GM23338 (cell line): ENCODE measurements at regions not wholly inside any gene's neighbourhood (a gene's known extent, or its start where the extent isn't known, plus 50 kb on each side); places are given as distances from the start of the nearest gene placed in this dataset.

Experiments
- ATAC-seq: fragments of 200-7000 bp; cut with Tn5 transposase; 3 replicates; pipeline ENCODE4 v1.9.1; 2020
- DNase-seq: peaks from one replicate; pipeline ENCODE4 v3.0.0-alpha.2; 2015; ENCODE audit warnings: low spot score
- H2AFZ ChIP-seq: fragments of 200-600 bp; sonication (generic); 2 replicates; pipeline ENCODE4 v1.8.0; 2016; ENCODE audit warnings: antibody characterized with exemption, mild to moderate bottlenecking, moderate library complexity
- H3F3A ChIP-seq: fragments of 200-600 bp; sonication (generic); replicated peaks from 2 replicates; pipeline ENCODE4 v1.8.0; 2017; ENCODE audit warnings: antibody characterized with exemption, mixed run types, low read depth
- H3K27ac ChIP-seq: fragments of 200-600 bp; sonication (generic); 2 replicates; pipeline ENCODE4 v1.6.1; 2016; ENCODE audit warnings: low read depth
- H3K27me3 ChIP-seq: fragments of 200-600 bp; sonication (generic); 2 replicates; pipeline ENCODE4 v1.8.0; 2016; ENCODE audit warnings: mild to moderate bottlenecking, mixed run types, moderate library complexity; ENCODE audit not compliant: insufficient read depth
- H3K36me3 ChIP-seq: fragments of 200-600 bp; sonication (generic); 2 replicates; pipeline ENCODE4 v1.8.0; 2016; ENCODE audit warnings: mild to moderate bottlenecking; ENCODE audit not compliant: insufficient read depth
- H3K4me1 ChIP-seq: fragments of 200-600 bp; sonication (generic); 2 replicates; pipeline ENCODE4 v1.8.0; 2016; ENCODE audit warnings: mild to moderate bottlenecking, moderate library complexity; ENCODE audit not compliant: insufficient read depth
- H3K4me2 ChIP-seq: fragments of 200-600 bp; sonication (generic); 2 replicates; pipeline ENCODE4 v1.7.1; 2017; ENCODE audit warnings: mixed run types
- H3K4me3 ChIP-seq: fragments of 200-600 bp; sonication (generic); 2 replicates; pipeline ENCODE4 v1.6.1; 2016; ENCODE audit warnings: mixed run types
- H3K79me2 ChIP-seq: fragments of 200-600 bp; sonication (generic); replicated peaks from 2 replicates; pipeline ENCODE4 v1.8.0; 2017; ENCODE audit warnings: mild to moderate bottlenecking; ENCODE audit not compliant: insufficient read depth
- H3K9me2 ChIP-seq: fragments of 200-600 bp; sonication (generic); 2 replicates; pipeline ENCODE4 v1.8.0; 2017; ENCODE audit not compliant: insufficient read depth
- H4K20me1 ChIP-seq: fragments of 200-600 bp; sonication (generic); replicated peaks from 2 replicates; pipeline ENCODE4 v1.8.0; 2017; ENCODE audit warnings: mild to moderate bottlenecking; ENCODE audit not compliant: insufficient read depth
- H3K27ac Mint-ChIP-seq: 2 replicates; pipeline ENCODE4 v1.8.0; 2020; ENCODE audit warnings: inconsistent platforms, mild to moderate bottlenecking, moderate library complexity, mixed read lengths
- H3K27me3 Mint-ChIP-seq: 3 replicates; pipeline ENCODE4 v1.8.0; 2022; ENCODE audit warnings: low read depth, mild to moderate bottlenecking, moderate library complexity, mixed read lengths, inconsistent platforms; ENCODE audit not compliant: insufficient read depth, poor library complexity
- H3K36me3 Mint-ChIP-seq: 3 replicates; pipeline ENCODE4 v1.8.0; 2021; ENCODE audit warnings: low read depth, mild to moderate bottlenecking, inconsistent platforms, moderate library complexity, mixed read lengths
- H3K4me1 Mint-ChIP-seq: 3 replicates; pipeline ENCODE4 v1.8.0; 2020; ENCODE audit warnings: mild to moderate bottlenecking, inconsistent platforms, mixed read lengths
- H3K4me3 Mint-ChIP-seq: 3 replicates; pipeline ENCODE4 v1.8.0; 2021; ENCODE audit warnings: moderate library complexity, mild to moderate bottlenecking, inconsistent platforms, mixed read lengths
- H3K9me3 Mint-ChIP-seq: 3 replicates; pipeline ENCODE4 v1.8.0; 2020; ENCODE audit warnings: moderate library complexity, mild to moderate bottlenecking, inconsistent platforms, mixed read lengths
- CREB1 ChIP-seq: fragments of 250-450 bp; sonication (Bioruptor Pico); IDR thresholded peaks from 2 replicates; pipeline ENCODE4 v1.5.0; 2020; ENCODE audit warnings: low read depth, mild to moderate bottlenecking, moderate library complexity
- EZH2 ChIP-seq: fragments of 200-600 bp; sonication (generic); IDR thresholded peaks from one replicate; pipeline ENCODE4 v1.8.0; 2017; ENCODE audit warnings: antibody characterized with exemption, mild to moderate bottlenecking, low read depth; ENCODE audit not compliant: unreplicated experiment
- EZH2phosphoT487 ChIP-seq: fragments of 200-600 bp; sonication (generic); IDR thresholded peaks from one replicate; pipeline ENCODE4 v1.8.1; 2018; ENCODE audit warnings: antibody characterized with exemption; ENCODE audit not compliant: unreplicated experiment
- JUNB ChIP-seq: IDR thresholded peaks from one replicate; pipeline ENCODE4 v1.6.1; 2016; ENCODE audit warnings: antibody characterized with exemption; ENCODE audit not compliant: unreplicated experiment
- NANOG ChIP-seq: IDR thresholded peaks from 2 replicates; pipeline ENCODE4 v1.6.1; 2016; ENCODE audit warnings: antibody characterized with exemption, borderline replicate concordance
- POLR2AphosphoS5 ChIP-seq: IDR thresholded peaks from 2 replicates; pipeline ENCODE4 v1.6.1; 2016; ENCODE audit warnings: antibody characterized with exemption, low read depth
- STAT1 ChIP-seq: IDR thresholded peaks from one replicate; pipeline ENCODE4 v1.6.1; 2016; ENCODE audit warnings: antibody characterized with exemption; ENCODE audit not compliant: unreplicated experiment
- ZNF114 ChIP-seq: fragments of 250-450 bp; sonication (Bioruptor Pico); IDR thresholded peaks from 2 replicates; pipeline ENCODE4 v1.5.0; 2020; ENCODE audit warnings: mild to moderate bottlenecking, moderate library complexity
- ZNF331 ChIP-seq: fragments of 250-450 bp; sonication (Bioruptor Pico); IDR thresholded peaks from 2 replicates; pipeline ENCODE4 v1.5.0; 2020; ENCODE audit warnings: low read depth, mild to moderate bottlenecking, moderate library complexity
- TF ChIP-seq, protein P1 (sequence below): IDR thresholded peaks from 2 replicates; pipeline ENCODE4 v1.6.1; 2016; ENCODE audit warnings: antibody characterized with exemption
- TF ChIP-seq, protein P2 (sequence below): fragments of 250-450 bp; sonication (Bioruptor Pico); IDR thresholded peaks from 2 replicates; pipeline ENCODE4 v1.5.0; 2020; ENCODE audit warnings: mild to moderate bottlenecking, moderate library complexity
- TF ChIP-seq, protein P3 (sequence below): IDR thresholded peaks from one replicate; pipeline ENCODE4 v1.6.1; 2018; ENCODE audit warnings: antibody characterized with exemption; ENCODE audit not compliant: unreplicated experiment
- TF ChIP-seq, protein P4 (sequence below), 2 experiments: fragments of 200-600 bp in 1 of 2; sonication (generic) in 1 of 2; conservative IDR thresholded peaks; 2 replicates each; pipeline versions ENCODE4 v1.5.1 to v1.6.1; 2016 to 2017; ENCODE audit warnings: antibody characterized with exemption in 2 of 2, low read depth in 2 of 2, mild to moderate bottlenecking in 2 of 2, moderate library complexity in 1 of 2

DNA sequence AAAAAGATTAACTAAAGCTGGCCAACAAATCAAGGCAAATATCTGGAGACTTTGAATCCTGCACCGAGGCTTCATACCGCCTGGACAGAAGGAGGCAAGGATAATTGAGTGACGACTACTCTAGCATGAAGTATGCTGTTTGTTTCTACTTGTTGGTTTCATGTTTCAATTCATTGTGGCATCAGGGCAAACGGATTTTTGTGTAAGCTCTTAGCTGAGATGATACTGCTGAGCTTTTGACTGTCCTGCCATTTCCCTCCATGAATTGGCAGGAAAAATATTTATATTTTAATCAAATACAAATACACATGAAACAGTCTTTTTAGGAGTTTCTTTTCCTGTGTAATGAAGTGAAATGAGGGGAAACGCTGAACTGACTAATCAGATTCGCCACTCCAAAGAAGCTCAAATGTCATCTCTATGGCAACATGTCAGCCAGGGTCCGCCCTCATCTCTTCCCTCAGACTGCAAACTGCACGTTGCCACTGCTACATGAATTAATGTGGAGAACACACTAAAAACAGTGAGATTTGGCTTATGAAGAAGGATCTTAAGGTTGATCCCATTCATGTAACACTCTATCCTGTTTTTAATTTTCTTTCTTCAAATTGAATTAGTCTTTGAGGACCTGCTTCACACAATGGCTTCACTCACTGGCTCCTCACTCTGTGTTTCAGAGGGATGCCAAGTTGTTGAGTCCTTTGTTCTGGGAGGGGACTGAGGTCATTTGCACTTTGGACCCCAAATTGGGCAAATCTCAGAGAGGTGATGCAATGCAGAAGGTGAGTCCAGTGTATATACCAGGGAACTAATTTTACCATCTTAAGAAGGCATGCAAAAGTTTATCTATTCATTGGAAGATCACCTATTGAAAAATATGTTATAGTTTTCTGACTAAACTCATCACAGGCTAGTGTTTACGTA lies 149.6 kb upstream of the MID1 start:
- Mint-ChIP-seq H3K4me1 (peaks cover 16% of the 10 kb centered on the region), H3K27ac (peak overlapping the region; percentile 65; the same call in 1 of the 2 replicates), H3K27me3 (peaks cover 2% of the 10 kb centered on the region), H3K4me3 (no peak overlapping the region), H3K36me3 (no peaks in the 10 kb centered on the region), H3K9me3 (no peaks in the 10 kb centered on the region)
- Histone ChIP-seq H3K27me3 (no peaks in the 10 kb centered on the region), H3K4me1 (peaks cover 11% of the 10 kb centered on the region; the same call in 1 of the 2 replicates), H3F3A (no peaks in the 10 kb centered on the region), H3K36me3 (no peaks in the 10 kb centered on the region), H3K4me3 (peak overlapping the region; percentile 9), H2AFZ (0 out of 2 replicates have a peak overlapping the region, but pooled peaks have one; percentile 50), H4K20me1 (no peaks in the 10 kb centered on the region), H3K9me2 (no peaks in the 10 kb centered on the region), H3K4me2 (peak overlapping the region; percentile 58), H3K79me2 (no peaks in the 10 kb centered on the region), H3K27ac (0 out of 2 replicates have a peak overlapping the region, but pooled peaks have one; percentile 8)
- TF ChIP-seq CREB1 (CRISPR knock-in tag) (no peak), EZH2 (no peak), POLR2AphosphoS5 (no peak), NANOG (no peak), ZNF114 (CRISPR knock-in tag) (no peak), ZNF331 (no peak), STAT1 (no peak), EZH2phosphoT487 (no peak), JUNB (no peak)
- TF ChIP-seq, protein P1, sequence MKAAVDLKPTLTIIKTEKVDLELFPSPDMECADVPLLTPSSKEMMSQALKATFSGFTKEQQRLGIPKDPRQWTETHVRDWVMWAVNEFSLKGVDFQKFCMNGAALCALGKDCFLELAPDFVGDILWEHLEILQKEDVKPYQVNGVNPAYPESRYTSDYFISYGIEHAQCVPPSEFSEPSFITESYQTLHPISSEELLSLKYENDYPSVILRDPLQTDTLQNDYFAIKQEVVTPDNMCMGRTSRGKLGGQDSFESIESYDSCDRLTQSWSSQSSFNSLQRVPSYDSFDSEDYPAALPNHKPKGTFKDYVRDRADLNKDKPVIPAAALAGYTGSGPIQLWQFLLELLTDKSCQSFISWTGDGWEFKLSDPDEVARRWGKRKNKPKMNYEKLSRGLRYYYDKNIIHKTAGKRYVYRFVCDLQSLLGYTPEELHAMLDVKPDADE, result no peak
- TF ChIP-seq, protein P2, sequence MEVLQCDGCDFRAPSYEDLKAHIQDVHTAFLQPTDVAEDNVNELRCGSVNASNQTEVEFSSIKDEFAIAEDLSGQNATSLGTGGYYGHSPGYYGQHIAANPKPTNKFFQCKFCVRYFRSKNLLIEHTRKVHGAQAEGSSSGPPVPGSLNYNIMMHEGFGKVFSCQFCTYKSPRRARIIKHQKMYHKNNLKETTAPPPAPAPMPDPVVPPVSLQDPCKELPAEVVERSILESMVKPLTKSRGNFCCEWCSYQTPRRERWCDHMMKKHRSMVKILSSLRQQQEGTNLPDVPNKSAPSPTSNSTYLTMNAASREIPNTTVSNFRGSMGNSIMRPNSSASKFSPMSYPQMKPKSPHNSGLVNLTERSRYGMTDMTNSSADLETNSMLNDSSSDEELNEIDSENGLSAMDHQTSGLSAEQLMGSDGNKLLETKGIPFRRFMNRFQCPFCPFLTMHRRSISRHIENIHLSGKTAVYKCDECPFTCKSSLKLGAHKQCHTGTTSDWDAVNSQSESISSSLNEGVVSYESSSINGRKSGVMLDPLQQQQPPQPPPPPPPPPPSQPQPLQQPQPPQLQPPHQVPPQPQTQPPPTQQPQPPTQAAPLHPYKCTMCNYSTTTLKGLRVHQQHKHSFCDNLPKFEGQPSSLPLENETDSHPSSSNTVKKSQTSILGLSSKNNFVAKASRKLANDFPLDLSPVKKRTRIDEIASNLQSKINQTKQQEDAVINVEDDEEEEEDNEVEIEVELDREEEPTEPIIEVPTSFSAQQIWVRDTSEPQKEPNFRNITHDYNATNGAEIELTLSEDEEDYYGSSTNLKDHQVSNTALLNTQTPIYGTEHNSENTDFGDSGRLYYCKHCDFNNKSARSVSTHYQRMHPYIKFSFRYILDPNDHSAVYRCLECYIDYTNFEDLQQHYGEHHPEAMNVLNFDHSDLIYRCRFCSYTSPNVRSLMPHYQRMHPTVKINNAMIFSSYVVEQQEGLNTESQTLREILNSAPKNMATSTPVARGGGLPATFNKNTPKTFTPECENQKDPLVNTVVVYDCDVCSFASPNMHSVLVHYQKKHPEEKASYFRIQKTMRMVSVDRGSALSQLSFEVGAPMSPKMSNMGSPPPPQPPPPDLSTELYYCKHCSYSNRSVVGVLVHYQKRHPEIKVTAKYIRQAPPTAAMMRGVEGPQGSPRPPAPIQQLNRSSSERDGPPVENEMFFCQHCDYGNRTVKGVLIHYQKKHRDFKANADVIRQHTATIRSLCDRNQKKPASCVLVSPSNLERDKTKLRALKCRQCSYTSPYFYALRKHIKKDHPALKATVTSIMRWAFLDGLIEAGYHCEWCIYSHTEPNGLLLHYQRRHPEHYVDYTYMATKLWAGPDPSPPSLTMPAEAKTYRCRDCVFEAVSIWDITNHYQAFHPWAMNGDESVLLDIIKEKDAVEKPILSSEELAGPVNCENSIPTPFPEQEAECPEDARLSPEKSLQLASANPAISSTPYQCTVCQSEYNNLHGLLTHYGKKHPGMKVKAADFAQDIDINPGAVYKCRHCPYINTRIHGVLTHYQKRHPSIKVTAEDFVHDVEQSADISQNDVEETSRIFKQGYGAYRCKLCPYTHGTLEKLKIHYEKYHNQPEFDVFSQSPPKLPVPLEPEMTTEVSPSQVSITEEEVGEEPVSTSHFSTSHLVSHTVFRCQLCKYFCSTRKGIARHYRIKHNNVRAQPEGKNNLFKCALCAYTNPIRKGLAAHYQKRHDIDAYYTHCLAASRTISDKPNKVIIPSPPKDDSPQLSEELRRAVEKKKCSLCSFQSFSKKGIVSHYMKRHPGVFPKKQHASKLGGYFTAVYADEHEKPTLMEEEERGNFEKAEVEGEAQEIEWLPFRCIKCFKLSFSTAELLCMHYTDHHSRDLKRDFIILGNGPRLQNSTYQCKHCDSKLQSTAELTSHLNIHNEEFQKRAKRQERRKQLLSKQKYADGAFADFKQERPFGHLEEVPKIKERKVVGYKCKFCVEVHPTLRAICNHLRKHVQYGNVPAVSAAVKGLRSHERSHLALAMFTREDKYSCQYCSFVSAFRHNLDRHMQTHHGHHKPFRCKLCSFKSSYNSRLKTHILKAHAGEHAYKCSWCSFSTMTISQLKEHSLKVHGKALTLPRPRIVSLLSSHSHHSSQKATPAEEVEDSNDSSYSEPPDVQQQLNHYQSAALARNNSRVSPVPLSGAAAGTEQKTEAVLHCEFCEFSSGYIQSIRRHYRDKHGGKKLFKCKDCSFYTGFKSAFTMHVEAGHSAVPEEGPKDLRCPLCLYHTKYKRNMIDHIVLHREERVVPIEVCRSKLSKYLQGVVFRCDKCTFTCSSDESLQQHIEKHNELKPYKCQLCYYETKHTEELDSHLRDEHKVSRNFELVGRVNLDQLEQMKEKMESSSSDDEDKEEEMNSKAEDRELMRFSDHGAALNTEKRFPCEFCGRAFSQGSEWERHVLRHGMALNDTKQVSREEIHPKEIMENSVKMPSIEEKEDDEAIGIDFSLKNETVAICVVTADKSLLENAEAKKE (CRISPR knock-in tag), result no peak
- TF ChIP-seq, protein P3, sequence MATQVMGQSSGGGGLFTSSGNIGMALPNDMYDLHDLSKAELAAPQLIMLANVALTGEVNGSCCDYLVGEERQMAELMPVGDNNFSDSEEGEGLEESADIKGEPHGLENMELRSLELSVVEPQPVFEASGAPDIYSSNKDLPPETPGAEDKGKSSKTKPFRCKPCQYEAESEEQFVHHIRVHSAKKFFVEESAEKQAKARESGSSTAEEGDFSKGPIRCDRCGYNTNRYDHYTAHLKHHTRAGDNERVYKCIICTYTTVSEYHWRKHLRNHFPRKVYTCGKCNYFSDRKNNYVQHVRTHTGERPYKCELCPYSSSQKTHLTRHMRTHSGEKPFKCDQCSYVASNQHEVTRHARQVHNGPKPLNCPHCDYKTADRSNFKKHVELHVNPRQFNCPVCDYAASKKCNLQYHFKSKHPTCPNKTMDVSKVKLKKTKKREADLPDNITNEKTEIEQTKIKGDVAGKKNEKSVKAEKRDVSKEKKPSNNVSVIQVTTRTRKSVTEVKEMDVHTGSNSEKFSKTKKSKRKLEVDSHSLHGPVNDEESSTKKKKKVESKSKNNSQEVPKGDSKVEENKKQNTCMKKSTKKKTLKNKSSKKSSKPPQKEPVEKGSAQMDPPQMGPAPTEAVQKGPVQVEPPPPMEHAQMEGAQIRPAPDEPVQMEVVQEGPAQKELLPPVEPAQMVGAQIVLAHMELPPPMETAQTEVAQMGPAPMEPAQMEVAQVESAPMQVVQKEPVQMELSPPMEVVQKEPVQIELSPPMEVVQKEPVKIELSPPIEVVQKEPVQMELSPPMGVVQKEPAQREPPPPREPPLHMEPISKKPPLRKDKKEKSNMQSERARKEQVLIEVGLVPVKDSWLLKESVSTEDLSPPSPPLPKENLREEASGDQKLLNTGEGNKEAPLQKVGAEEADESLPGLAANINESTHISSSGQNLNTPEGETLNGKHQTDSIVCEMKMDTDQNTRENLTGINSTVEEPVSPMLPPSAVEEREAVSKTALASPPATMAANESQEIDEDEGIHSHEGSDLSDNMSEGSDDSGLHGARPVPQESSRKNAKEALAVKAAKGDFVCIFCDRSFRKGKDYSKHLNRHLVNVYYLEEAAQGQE, result no peak
- TF ChIP-seq, protein P4, sequence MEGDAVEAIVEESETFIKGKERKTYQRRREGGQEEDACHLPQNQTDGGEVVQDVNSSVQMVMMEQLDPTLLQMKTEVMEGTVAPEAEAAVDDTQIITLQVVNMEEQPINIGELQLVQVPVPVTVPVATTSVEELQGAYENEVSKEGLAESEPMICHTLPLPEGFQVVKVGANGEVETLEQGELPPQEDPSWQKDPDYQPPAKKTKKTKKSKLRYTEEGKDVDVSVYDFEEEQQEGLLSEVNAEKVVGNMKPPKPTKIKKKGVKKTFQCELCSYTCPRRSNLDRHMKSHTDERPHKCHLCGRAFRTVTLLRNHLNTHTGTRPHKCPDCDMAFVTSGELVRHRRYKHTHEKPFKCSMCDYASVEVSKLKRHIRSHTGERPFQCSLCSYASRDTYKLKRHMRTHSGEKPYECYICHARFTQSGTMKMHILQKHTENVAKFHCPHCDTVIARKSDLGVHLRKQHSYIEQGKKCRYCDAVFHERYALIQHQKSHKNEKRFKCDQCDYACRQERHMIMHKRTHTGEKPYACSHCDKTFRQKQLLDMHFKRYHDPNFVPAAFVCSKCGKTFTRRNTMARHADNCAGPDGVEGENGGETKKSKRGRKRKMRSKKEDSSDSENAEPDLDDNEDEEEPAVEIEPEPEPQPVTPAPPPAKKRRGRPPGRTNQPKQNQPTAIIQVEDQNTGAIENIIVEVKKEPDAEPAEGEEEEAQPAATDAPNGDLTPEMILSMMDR (conservative IDR thresholded peaks at IDR 0.05; ENCODE audit: low read depth in 2 of 2), result no peak
- ATAC-seq (peak; percentile 60), DNase-seq (peak; percentile 21)
